Stimulated activated CD8-positive, alpha-beta memory T cell treated with anti-CD3 and anti-CD28 coated beads, Interleukin-2, amount 100 ng/mL, for 1 hour (primary cell): ENCODE measurements at regions not wholly inside any gene's neighbourhood (a gene's known extent, or its start where the extent isn't known, plus 50 kb on each side); places are given as distances from the start of the nearest gene placed in this dataset.

Experiments used
- DNase-seq, 2 donors: peaks; one replicate each; pipeline ENCODE4 v3.0.0-alpha.2; 2020; ENCODE audit warnings: low read depth in 2 of 2

DNA sequence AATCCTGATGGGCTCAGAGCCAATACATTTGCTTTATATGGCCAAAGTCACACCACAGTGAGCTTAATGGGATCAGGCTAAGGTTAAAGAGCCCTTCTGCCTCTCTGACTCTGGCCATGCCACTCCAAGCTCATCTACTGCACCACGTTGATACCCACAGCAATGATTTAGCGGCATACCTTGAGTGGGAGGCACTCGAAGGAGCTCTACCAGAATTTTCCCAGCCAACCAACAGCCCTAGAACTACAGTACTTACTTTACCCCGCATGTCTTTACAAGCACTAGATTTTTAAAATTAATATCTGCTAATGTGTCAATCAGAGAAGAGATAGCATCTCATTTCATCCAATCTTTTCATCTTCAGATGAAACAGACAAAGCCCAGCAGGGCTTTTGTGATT lies 300.5 kb downstream of the GRIN2B start:
- no peak for DNase-seq

DNA sequence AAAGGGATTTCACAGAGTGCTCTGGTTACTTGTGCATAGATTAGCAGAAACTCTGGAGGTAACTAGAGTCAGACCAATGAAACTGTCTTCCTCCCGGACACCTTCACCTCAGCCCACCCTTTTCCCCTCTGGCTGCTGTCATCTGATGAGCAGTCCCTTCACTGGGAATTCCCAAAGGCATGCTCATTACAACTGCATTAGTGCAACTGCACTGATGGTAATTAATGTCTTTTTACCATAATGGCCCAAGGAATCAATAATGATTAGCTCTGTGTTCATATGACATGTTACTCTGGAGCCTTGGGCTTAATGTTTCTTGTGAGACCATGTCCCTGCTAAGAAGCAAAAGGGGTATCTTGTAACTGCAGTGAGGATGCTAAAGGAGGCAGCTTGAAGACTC lies 304.5 kb downstream of the GRIN2B start:
- no peak for DNase-seq

DNA sequence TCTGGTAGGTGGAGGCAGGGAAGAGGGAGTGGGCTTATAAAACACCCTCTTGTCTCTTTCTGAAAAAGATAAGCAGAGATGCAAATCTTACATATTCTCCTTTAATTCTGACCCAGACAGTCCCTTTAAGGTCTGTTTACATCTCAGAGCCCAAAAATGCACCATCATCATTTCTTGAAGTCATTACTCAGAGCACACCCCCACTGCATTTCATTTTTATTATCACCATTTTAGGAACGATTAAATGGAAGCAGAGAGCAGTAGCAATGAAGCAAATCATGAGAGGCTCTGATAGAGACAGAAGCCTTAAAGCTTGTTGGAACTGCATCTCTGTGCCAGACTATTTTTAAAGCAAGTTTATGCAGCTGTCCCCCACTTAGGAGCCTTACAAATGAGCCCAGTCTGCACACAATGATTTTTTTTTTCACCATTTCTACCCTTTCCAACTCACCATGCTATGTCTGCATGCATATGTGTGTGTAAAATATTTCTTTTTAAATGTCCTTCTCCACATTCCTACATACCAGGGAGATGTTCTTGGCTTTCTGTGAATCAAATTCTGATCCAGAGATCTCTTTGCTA lies 311.0 kb downstream of the GRIN2B start:
- no peak for DNase-seq

- DNase-seq: no peak
Observed at GRCh38 chr12:13668880-13669279, 312.5 kb downstream of the GRIN2B start.

- DNase-seq: no peak
Observed at GRCh38 chr12:13666806-13667205, 314.6 kb downstream of the GRIN2B start.

GRCh38 chr12:13661005-13661887 lies 320.2 kb downstream of the GRIN2B start:
- no peak for DNase-seq

- no peak for DNase-seq
Observed at GRCh38 chr12:13654456-13654855, 326.9 kb downstream of the GRIN2B start.

DNA sequence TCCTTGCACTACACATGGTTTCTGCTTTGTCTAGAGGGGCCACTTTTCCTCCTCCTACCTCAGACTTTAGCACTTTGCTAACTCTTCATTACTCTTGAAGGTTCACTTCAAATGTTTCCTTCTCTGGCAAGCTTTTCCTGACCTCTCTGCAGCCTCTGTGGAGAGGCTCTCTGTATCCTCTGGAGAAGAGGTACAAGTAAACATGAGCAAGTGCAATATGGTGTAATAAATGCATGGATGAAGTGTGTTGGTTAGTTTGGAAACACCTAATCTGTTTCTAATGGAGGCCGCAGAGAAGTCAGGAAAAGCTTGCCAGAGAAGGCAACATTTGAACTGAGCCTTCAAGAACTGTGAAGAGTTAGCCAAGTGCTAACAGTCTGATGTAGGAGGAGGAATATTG lies 329.3 kb downstream of the GRIN2B start:
- DNase-seq: no peak

GRCh38 chr12:13635709-13636108 lies 345.7 kb downstream of the GRIN2B start:
- no peak for DNase-seq

DNA sequence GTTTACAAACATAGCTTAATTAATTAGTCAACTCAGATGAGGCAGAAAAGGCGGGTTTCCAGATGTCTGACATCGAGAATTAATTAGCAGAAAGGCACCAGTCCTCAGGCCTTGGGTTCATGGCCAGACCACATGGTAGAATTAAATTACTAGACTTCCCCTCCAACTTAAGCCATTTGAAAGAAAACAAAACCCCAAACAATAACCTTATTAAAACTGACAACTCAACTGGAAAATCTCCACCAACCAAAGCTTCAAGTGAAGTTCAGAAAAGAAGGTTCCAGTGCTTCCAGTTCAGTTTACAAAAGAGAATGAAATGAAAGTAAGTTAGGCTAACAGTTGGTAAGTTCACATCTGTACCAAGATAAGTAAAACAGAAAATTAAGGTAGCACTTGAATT lies 349.5 kb downstream of the GRIN2B start:
- DNase-seq: no peak

GRCh38 chr12:13630354-13630753 lies 351.0 kb downstream of the GRIN2B start:
- DNase-seq: no peak

- no peak for DNase-seq
Observed at GRCh38 chr12:13628067-13628466, 353.3 kb downstream of the GRIN2B start.

DNA sequence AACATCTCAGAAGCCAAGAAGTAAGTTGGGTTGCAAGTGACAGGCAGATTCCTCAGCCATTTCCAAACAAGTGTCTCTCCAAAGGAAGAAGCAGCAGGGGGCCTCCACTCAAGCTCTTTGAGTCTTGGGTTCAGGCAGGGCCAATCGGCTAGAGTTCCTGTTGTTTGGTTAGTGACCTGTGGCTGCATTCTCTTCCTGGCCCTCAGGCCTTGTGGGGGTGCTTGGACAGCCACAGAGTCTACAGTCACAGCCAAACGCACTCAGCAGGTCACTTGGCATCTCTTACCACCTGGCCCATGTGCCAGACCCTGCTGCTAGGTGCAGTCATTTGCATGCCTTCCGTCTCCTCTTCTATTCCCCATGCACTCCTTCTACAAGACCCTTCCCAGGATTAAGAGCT lies 353.9 kb downstream of the GRIN2B start:
- no peak for DNase-seq

DNA sequence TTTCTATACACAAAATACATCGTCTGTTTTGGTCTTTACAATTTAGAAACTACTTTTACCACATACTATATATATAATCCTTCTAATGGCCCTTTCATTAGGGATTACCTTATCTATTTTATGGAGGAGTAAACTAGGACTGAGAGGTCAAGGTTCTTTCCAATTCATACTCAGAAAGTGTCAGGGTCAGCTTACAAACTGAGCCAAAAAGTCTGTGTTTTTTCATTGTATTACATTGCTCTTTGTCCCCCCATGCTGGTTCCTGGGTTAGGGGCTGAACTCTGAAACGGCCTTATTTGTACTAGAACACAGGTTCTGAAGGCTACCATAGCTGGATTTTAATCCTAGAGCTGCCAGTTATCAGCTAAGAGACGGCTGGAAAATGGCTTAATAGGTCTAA lies 368.1 kb downstream of the GRIN2B start:
- no peak for DNase-seq

DNA sequence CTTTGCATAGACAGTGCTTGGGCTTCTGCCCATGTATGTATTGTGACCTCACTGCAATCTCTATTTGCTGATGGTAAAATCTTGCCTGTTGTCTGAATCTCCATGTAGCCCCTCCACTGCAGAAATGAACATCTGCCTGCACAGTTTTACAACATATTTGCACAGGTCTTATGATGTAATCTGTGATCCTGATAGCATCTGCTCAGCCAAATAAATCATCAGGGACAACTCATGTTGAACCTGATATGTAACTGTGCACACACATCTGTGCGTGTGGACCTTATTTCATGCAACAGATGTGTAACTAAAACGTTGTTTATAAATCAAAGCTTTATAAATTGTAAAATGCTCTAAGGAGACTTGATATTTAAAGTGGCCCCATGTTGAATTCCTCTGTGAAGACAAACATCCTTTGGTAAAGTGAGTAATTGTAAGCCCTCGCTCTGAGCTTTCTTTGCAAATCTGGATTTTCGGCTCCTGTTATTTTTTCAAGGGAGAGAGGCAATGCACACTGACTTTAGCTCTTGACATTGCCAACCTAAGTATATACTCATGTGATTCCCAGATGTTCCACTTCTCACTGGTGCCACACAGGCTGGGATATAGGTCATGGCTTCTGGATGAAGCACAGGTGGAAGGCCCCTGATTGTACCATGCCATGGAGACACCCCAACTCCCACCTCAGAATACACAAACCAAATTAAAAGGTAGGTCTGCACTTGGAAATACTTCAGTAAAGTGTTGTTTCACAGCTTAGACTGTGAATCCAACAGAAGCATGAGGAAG lies 371.3 kb downstream of the GRIN2B start:
- DNase-seq: no peak

GRCh38 chr12:13606290-13606689 lies 375.1 kb downstream of the GRIN2B start:
- no peak for DNase-seq

DNA sequence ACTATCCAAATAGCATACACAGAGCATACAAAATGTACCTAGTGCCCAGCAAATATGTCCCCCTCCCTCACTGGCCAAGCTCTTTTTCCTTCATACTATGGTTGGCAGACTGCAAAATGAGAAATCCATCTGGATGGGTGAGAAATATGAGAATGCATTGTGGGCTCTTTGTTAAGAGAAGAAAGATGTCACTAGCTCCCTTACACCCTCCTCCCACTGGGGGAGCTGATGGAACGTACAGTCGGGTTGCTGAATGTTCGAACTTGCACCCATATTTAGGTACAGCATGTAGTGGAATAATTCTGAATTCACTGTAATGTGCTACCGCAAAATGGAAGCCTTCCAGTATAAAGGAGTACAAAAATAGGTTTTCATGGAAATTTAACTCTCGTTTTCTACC lies 377.4 kb downstream of the GRIN2B start:
- no peak for DNase-seq

GRCh38 chr12:13602172-13602571 lies 379.2 kb downstream of the GRIN2B start:
- DNase-seq: no peak

GRCh38 chr12:13599176-13599575 lies 382.2 kb downstream of the GRIN2B start:
- no peak for DNase-seq

DNA sequence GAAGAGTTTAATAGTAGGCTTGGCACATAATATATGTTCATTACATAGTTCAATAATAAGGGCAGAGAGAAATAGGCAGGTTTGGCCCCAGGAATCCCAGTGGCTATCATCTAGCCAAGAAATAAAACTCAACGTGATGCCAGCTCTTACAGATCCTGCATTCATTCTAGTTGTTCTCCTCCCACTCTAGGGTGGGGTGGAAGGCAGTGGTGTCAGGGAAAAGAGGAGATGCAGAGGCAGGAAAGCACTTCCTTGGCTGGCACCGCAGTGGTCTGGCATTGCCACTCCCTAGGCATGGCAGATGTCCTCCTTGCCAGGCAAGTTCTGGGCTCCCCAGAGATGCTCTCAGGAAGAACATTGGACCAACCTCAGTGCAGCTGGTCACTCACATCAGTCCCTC lies 383.6 kb downstream of the GRIN2B start:
- DNase-seq: no peak

- no peak for DNase-seq
Observed at GRCh38 chr12:13597166-13597565, 384.2 kb downstream of the GRIN2B start.

- DNase-seq: no peak
Observed at GRCh38 chr12:13596714-13597113, 384.7 kb downstream of the GRIN2B start.
